OCI-LY1 (cell line): ENCODE measurements at regions not wholly inside any gene's neighbourhood (a gene's known extent, or its start where the extent isn't known, plus 50 kb on each side); places are given as distances from the start of the nearest gene placed in this dataset.

ENCODE experiments used
- CTCF ChIP-seq: fragments of 200-600 bp; sonication (generic), shearing (Covaris generic); IDR thresholded peaks from 2 replicates; pipeline ENCODE4 v1.5.1; 2017; ENCODE audit warnings: mild to moderate bottlenecking, antibody characterized with exemption, low read length, moderate library complexity, mixed read lengths
- EZH2 ChIP-seq: fragments of 200-600 bp; sonication (generic), shearing (Covaris generic); IDR thresholded peaks from 2 replicates; pipeline ENCODE4 v1.8.0; 2017; ENCODE audit warnings: borderline replicate concordance, mixed run types, mild to moderate bottlenecking, antibody characterized with exemption, low read length, moderate library complexity, mixed read lengths

- TF ChIP-seq EZH2 = no peak
- TF ChIP-seq CTCF = no peak
Observed at GRCh38 chr14:62097072-62097471, 334.9 kb downstream of the SNAPC1 start.
